K562 (cell line): ENCODE measurements at regions not wholly inside any gene's neighbourhood (a gene's known extent, or its start where the extent isn't known, plus 50 kb on each side); places are given as distances from the start of the nearest gene placed in this dataset.

Experiments used
- ATAC-seq: fragments of 200-7000 bp; cut with Tn5 transposase; 3 replicates; pipeline ENCODE4 v1.9.1; 2020; ENCODE audit warnings: moderate library complexity
- BruUV-seq: library from RNA; stranded (reverse); fragments of 400-500 nt; replicated peaks from 2 replicates; lab custom pipeline; 2021; lab: Mats Ljungman, UMichigan
- CTCF ChIA-PET: fragments of 300-600 bp; formaldehyde crosslinking; extraction: SDS; loops from one replicate; lab custom pipeline; 2021; ENCODE audit warnings: low intra/inter-chr PET ratio; lab: Yijun Ruan, JAX
- POLR2A ChIA-PET: fragments of 300-600, 350-650 bp; sonication (Branson Sonifier 250); formaldehyde crosslinking; extraction: SDS; loops from one replicate; lab custom pipeline; 2021; ENCODE audit warnings: antibody characterized with exemption, inconsistent platforms; lab: Yijun Ruan, JAX
- DNase-seq, 4 experiments: peaks; one replicate each; pipeline versions ENCODE4 v3.0.0 to v3.0.0-alpha.2; 2011 to 2018; ENCODE audit warnings: low spot score in 3 of 4, mixed read lengths in 3 of 4; ENCODE audit errors: extremely low read depth in 1 of 4
- FAIRE-seq: peaks from 2 replicates; lab custom pipeline; 2011; peaks lifted over from hg19 to GRCh38; lab: Jason Lieb, UNC
- H2AFZ ChIP-seq: 2 replicates; pipeline ENCODE4 v1.6.0; 2011; ENCODE audit warnings: low read depth, low read length, control low read depth, inconsistent platforms
- H3K27ac ChIP-seq: fragments of 200-600 bp; 3 replicates; pipeline ENCODE4 v1.8.0; 2011; ENCODE audit warnings: low read depth, mild to moderate bottlenecking, control low read depth, inconsistent platforms, low read length, moderate library complexity, mixed read lengths; ENCODE audit errors: extremely low read depth
- H3K27me3 ChIP-seq, 2 experiments: fragments of 300-600 bp in 1 of 2; 2 replicates in 1 of 2; 3 replicates in 1 of 2; pipeline versions ENCODE4 v1.6.0 to v1.8.0; 2011; ENCODE audit warnings: inconsistent platforms in 2 of 2, low read length in 2 of 2, mild to moderate bottlenecking in 1 of 2, mixed read lengths in 1 of 2, moderate library complexity in 1 of 2; ENCODE audit not compliant: control insufficient read depth in 2 of 2, insufficient read depth in 2 of 2
- H3K36me3 ChIP-seq: fragments of 300-600 bp; 3 replicates; pipeline ENCODE4 v1.8.0; 2011; ENCODE audit warnings: mild to moderate bottlenecking, low read length, inconsistent platforms; ENCODE audit not compliant: control insufficient read depth, insufficient read depth
- H3K4me1 ChIP-seq, 2 experiments: fragments of 200-600 bp in 1 of 2; replicated peaks in 1 of 2; 2 replicates in 1 of 2; 3 replicates in 1 of 2; pipeline versions ENCODE4 v1.5.1 to v1.8.0; 2011; ENCODE audit warnings: inconsistent platforms in 2 of 2, low read length in 2 of 2, mild to moderate bottlenecking in 1 of 2, mixed read lengths in 1 of 2, moderate library complexity in 1 of 2; ENCODE audit not compliant: control insufficient read depth in 2 of 2, insufficient read depth in 2 of 2
- H3K4me2 ChIP-seq: 2 replicates; pipeline ENCODE4 v1.6.1; 2011; ENCODE audit warnings: low read length, control low read depth, inconsistent platforms, mixed read lengths; ENCODE audit not compliant: insufficient read depth
- H3K4me3 ChIP-seq: fragments of 200-600 bp; sonication (generic), shearing (Covaris generic); 2 replicates; pipeline ENCODE4 v1.5.1; 2016; ENCODE audit warnings: control low read depth, inconsistent platforms
- H3K79me2 ChIP-seq: fragments of 200-600 bp; 3 replicates; pipeline ENCODE4 v1.8.0; 2011; ENCODE audit warnings: low read length, inconsistent platforms; ENCODE audit not compliant: control insufficient read depth, insufficient read depth
- H3K9ac ChIP-seq, 2 experiments: 2 replicates each; pipeline versions ENCODE4 v1.6.0 to v1.6.1; 2011; ENCODE audit warnings: low read depth in 2 of 2, low read length in 2 of 2, control low read depth in 1 of 2, inconsistent platforms in 1 of 2, mild to moderate bottlenecking in 1 of 2, mixed read lengths in 1 of 2; ENCODE audit not compliant: insufficient read depth in 1 of 2
- H3K9me1 ChIP-seq: one replicate; pipeline ENCODE4 v1.6.0; 2011; ENCODE audit warnings: inconsistent platforms, mild to moderate bottlenecking, low read length, moderate library complexity; ENCODE audit not compliant: control insufficient read depth, insufficient read depth
- H3K9me3 ChIP-seq: replicated peaks from 2 replicates; pipeline ENCODE4 v1.5.1; 2011; ENCODE audit warnings: low read depth, low read length, inconsistent platforms; ENCODE audit not compliant: control insufficient read depth, insufficient read depth
- H4K20me1 ChIP-seq: replicated peaks from 2 replicates; pipeline ENCODE4 v1.6.1; 2011; ENCODE audit warnings: low read length, inconsistent platforms, mixed read lengths; ENCODE audit not compliant: control insufficient read depth, insufficient read depth
- BACH1 ChIP-seq: fragments of 200-800 bp; sonication (Bioruptor generic); IDR thresholded peaks from 2 replicates; pipeline ENCODE4 v1.6.1; 2016; ENCODE audit warnings: missing genetic modification characterization, missing compliant biosample characterization
- CEBPG ChIP-seq, 3 experiments: fragments of 200-800 bp in 1 of 3; sonication (Bioruptor generic) in 1 of 3; sonication (generic) in 1 of 3; formaldehyde crosslinking in 1 of 3; IDR thresholded peaks in 2 of 3; conservative IDR thresholded peaks in 1 of 3; 2 replicates each; pipeline versions ENCODE4 v1.6.1 to v1.8.0; 2016 to 2022; ENCODE audit warnings: missing compliant biosample characterization in 2 of 3, missing genetic modification characterization in 2 of 3, mild to moderate bottlenecking in 1 of 3, missing genetic modification reagents in 1 of 3
- E2F3 ChIP-seq: fragments of 250-450 bp; sonication (Bioruptor Pico); IDR thresholded peaks from 2 replicates; pipeline ENCODE4 v1.4.0; 2020; ENCODE audit warnings: mild to moderate bottlenecking
- HCFC1 ChIP-seq: IDR thresholded peaks from 2 replicates; pipeline ENCODE4 v1.6.1; 2012; ENCODE audit warnings: low read depth, low read length, improper control_type of control experiment
- JUN ChIP-seq, 2 experiments: sonication (generic) in 1 of 2; formaldehyde crosslinking in 1 of 2; IDR thresholded peaks; 2 replicates each; pipeline versions ENCODE4 v1.6.1 to v1.8.0; 2012 to 2022; ENCODE audit warnings: borderline replicate concordance in 2 of 2, mild to moderate bottlenecking in 2 of 2, improper control_type of control experiment in 1 of 2, low read depth in 1 of 2, low read length in 1 of 2, missing genetic modification reagents in 1 of 2
- PCBP2 ChIP-seq: fragments of 200-400 bp; formaldehyde crosslinking; IDR thresholded peaks from 2 replicates; pipeline ENCODE4 v1.6.1; 2018; ENCODE audit warnings: low read length, low read depth, mild to moderate bottlenecking, moderate library complexity; ENCODE audit not compliant: poor library complexity, severe bottlenecking
- RFX1 ChIP-seq: fragments of 450-650 bp; IDR thresholded peaks from 2 replicates; pipeline ENCODE4 v1.6.1; 2016; ENCODE audit warnings: mild to moderate bottlenecking, moderate library complexity
- SMARCC2 ChIP-seq: fragments of 450-650 bp; IDR thresholded peaks from 2 replicates; pipeline ENCODE4 v1.6.1; 2017; ENCODE audit warnings: antibody characterized with exemption, moderate library complexity, mild to moderate bottlenecking, low read depth
- TCFL5 ChIP-seq: fragments of 250-450 bp; sonication (Bioruptor Pico); conservative IDR thresholded peaks from 2 replicates; pipeline ENCODE4 v1.6.1; 2021; ENCODE audit warnings: mild to moderate bottlenecking, moderate library complexity, matching md5 sums
- WGBS: fragments of 100-300 bp; shearing (Covaris generic); methylation state at CpG from one replicate; pipeline ENCODE4 v1.1.6; 2016; ENCODE audit warnings: low coverage, mixed read lengths; ENCODE audit not compliant: insufficient coverage; ENCODE audit errors: missing lambda C conversion rate; 5-methylcytosine and 5-hydroxymethylcytosine counted together
- in situ Hi-C: fragments of 300-500 bp; cut with MboI; formaldehyde crosslinking; loops from 4 replicates; pipeline ENCODE4 v1.15.0; 2018; ENCODE audit warnings: inconsistent platforms, mixed read lengths
- intact Hi-C: fragments of 100-400 bp; cut with micrococcal nuclease; formaldehyde crosslinking; loops from 2 replicates; pipeline ENCODE4 v1.14.2; 2022
- TF ChIP-seq, protein P1 (sequence below), 2 experiments: fragments of 450-650 bp in 1 of 2; IDR thresholded peaks; 2 replicates each; pipeline ENCODE4 v1.6.1; 2011 to 2017; ENCODE audit warnings: low read depth in 2 of 2, antibody characterized with exemption in 1 of 2, borderline replicate concordance in 1 of 2, low read length in 1 of 2, mild to moderate bottlenecking in 1 of 2, mixed read lengths in 1 of 2; ENCODE audit not compliant: control insufficient read depth in 1 of 2
- TF ChIP-seq, protein P2 (sequence below): sonication (generic); formaldehyde crosslinking; IDR thresholded peaks from 2 replicates; pipeline ENCODE4 v1.5.0; 2020; ENCODE audit warnings: missing genetic modification reagents

DNA sequence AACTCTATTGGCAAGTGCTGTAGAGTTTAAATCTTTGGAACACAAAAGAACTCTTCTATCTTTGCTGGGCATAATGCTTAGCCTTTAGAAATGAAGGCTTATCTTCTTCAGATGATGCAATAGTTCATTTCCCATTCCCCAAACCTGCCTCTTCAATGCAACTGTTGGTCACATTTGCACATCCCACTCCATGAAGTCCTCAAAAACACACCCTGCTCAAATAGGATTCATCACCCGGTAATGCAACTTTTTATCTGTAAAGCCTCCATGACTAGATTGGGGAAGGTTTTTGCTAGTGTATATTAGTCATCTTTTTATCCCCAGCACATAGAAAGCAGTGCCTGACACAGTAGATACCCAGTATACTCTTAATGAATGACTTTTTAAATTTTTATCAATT is 376.4 kb downstream of the RBM43 start:
- TF ChIP-seq CEBPG (CRISPR knock-in tag; IDR thresholded peaks at IDR 0.05) (no peak), CEBPG (tag; conservative IDR thresholded peaks at IDR 0.05 in 1 of 2, IDR thresholded peaks at IDR 0.05 in 1 of 2) (peak in 1 of 2 experiments; percentile 53; a peak in 2 of 4 replicates), RFX1 (no peak)
- TF ChIP-seq, all 486 proteins: peak for 1
- Histone ChIP-seq H3K4me1 (no peaks in the 10 kb centered on the region), H3K36me3 (no peaks in the 10 kb centered on the region), H3K4me3 (no peak overlapping the region), H3K27ac (no peak overlapping the region), H3K9me1 (no peaks in the 10 kb centered on the region), H3K9ac (no peak overlapping the region), H3K4me2 (no peak overlapping the region), H3K9me3 (no peaks in the 10 kb centered on the region), H3K79me2 (no peaks in the 10 kb centered on the region), H4K20me1 (no peaks in the 10 kb centered on the region), H2AFZ (no peak overlapping the region), H3K27me3 (no peaks in the 10 kb centered on the region)
- in situ Hi-C loops (no loop called here), intact Hi-C loops (no loop called here)
- DNase-seq, result no peak
- BruUV-seq, result no TSS peak
- no peak for ATAC-seq
- 0% methylated on average over 1 of the region's 1 CpG for WGBS
- CTCF ChIA-PET, result no interaction called here
- FAIRE-seq, result no peak
- POLR2A ChIA-PET, result no interaction called here

DNA sequence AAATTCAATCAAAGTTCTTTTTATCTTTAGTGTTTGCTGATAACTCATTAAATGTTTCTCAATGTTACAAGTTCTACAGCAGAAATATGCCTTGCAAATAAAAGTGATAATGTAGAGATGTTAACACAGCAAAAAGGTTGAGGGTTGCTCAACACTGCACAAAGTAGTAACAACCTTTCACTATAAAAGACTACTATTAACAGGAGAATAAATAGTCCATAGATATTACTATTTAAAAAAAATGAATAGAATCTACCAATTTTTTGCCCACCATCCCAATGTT is 378.1 kb downstream of the RBM43 start:
- no peaks in the 10 kb centered on the region for H3K4me1 ChIP-seq
- H3K27ac ChIP-seq, result no peak overlapping the region
- BruUV-seq, result no TSS peak
- H3K9me1 ChIP-seq, result no peaks in the 10 kb centered on the region
- DNase-seq, result no peak
- CTCF ChIA-PET, result no interaction called here
- FAIRE-seq, result no peak
- H3K9me3 ChIP-seq, result no peaks in the 10 kb centered on the region
- POLR2A ChIA-PET, result no interaction called here
- in situ Hi-C loops (no loop called here), intact Hi-C loops (no loop called here)
- no peak overlapping the region for H3K4me2 ChIP-seq
- no peaks in the 10 kb centered on the region for H3K36me3 ChIP-seq
- H3K79me2 ChIP-seq, result no peaks in the 10 kb centered on the region
- H4K20me1 ChIP-seq, result no peaks in the 10 kb centered on the region
- H3K9ac ChIP-seq, result no peak overlapping the region
- H3K4me3 ChIP-seq, result no peak overlapping the region
- ATAC-seq, result no peak
- H2AFZ ChIP-seq, result no peak overlapping the region
- H3K27me3 ChIP-seq, result no peaks in the 10 kb centered on the region
- no peak for TF ChIP-seq PCBP2
- TF ChIP-seq, protein P1, sequence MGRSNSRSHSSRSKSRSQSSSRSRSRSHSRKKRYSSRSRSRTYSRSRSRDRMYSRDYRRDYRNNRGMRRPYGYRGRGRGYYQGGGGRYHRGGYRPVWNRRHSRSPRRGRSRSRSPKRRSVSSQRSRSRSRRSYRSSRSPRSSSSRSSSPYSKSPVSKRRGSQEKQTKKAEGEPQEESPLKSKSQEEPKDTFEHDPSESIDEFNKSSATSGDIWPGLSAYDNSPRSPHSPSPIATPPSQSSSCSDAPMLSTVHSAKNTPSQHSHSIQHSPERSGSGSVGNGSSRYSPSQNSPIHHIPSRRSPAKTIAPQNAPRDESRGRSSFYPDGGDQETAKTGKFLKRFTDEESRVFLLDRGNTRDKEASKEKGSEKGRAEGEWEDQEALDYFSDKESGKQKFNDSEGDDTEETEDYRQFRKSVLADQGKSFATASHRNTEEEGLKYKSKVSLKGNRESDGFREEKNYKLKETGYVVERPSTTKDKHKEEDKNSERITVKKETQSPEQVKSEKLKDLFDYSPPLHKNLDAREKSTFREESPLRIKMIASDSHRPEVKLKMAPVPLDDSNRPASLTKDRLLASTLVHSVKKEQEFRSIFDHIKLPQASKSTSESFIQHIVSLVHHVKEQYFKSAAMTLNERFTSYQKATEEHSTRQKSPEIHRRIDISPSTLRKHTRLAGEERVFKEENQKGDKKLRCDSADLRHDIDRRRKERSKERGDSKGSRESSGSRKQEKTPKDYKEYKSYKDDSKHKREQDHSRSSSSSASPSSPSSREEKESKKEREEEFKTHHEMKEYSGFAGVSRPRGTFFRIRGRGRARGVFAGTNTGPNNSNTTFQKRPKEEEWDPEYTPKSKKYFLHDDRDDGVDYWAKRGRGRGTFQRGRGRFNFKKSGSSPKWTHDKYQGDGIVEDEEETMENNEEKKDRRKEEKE (IDR thresholded peaks at IDR 0.05; ENCODE audit: borderline replicate concordance in 1 of 2, control insufficient read depth in 1 of 2, low read depth in 2 of 2, low read length in 1 of 2), result no peak
- no peak for TF ChIP-seq TCFL5
- no peak for TF ChIP-seq E2F3 (CRISPR knock-in tag)
- TF ChIP-seq JUN (IDR thresholded peaks at IDR 0.05; ENCODE audit: borderline replicate concordance, low read depth, low read length), result no peak
- no peak for TF ChIP-seq JUN (CRISPR knock-in tag; IDR thresholded peaks at IDR 0.05; ENCODE audit: borderline replicate concordance)
- no peak for TF ChIP-seq HCFC1
- no peak for TF ChIP-seq BACH1
- TF ChIP-seq, protein P2, sequence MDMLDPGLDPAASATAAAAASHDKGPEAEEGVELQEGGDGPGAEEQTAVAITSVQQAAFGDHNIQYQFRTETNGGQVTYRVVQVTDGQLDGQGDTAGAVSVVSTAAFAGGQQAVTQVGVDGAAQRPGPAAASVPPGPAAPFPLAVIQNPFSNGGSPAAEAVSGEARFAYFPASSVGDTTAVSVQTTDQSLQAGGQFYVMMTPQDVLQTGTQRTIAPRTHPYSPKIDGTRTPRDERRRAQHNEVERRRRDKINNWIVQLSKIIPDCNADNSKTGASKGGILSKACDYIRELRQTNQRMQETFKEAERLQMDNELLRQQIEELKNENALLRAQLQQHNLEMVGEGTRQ (CRISPR knock-in tag), result no peak
- TF ChIP-seq SMARCC2, result no peak
